Lower lobe of right lung (tissue), 2 donors: ENCODE measurements at regions not wholly inside any gene's neighbourhood (a gene's known extent, or its start where the extent isn't known, plus 50 kb on each side); places are given as distances from the start of the nearest gene placed in this dataset.

Source experiments
- ATAC-seq, 2 donors: fragments of 200-7000 bp; cut with Tn5 transposase; one replicate each; pipeline ENCODE4 v1.9.1; 2020 to 2022; ENCODE audit warnings: mild to moderate bottlenecking in 2 of 2, moderate library complexity in 2 of 2
- DNase-seq: peaks from one replicate; pipeline ENCODE4 v3.0.0-alpha.2; 2020
- H3K27ac ChIP-seq: fragments of 200-600 bp; one replicate; pipeline ENCODE4 v1.8.0; 2022
- H3K27me3 ChIP-seq: fragments of 200-600 bp; one replicate; pipeline ENCODE4 v1.8.0; 2022; ENCODE audit warnings: low read depth
- H3K36me3 ChIP-seq: fragments of 200-600 bp; one replicate; pipeline ENCODE4 v1.8.0; 2022; ENCODE audit warnings: mild to moderate bottlenecking
- H3K4me1 ChIP-seq: fragments of 200-600 bp; one replicate; pipeline ENCODE4 v1.8.0; 2022
- H3K4me3 ChIP-seq: fragments of 200-600 bp; one replicate; pipeline ENCODE4 v1.8.0; 2022; ENCODE audit warnings: mild to moderate bottlenecking
- H3K9me3 ChIP-seq: fragments of 200-600 bp; one replicate; pipeline ENCODE4 v1.8.0; 2022
- CTCF ChIP-seq: fragments of 200-600 bp; IDR thresholded peaks from one replicate; pipeline ENCODE4 v1.8.0; 2022; ENCODE audit warnings: antibody characterized with exemption, mild to moderate bottlenecking
- intact Hi-C: fragments of 100-400 bp; cut with DNase I; formaldehyde crosslinking; loops from one replicate; pipeline ENCODE4 v1.11.0; 2022
- donor health status: DM: no; HTN: yes; CAD: no; lungs with severe emphysema.

GRCh38 chr12:115495300-115495699 lies 782.2 kb downstream of the MED13L start:
- no peak for ATAC-seq
- intact Hi-C loops, result no loop called here
- no peaks in the 10 kb centered on the region for H3K9me3 ChIP-seq
- no peaks in the 10 kb centered on the region for H3K4me1 ChIP-seq
- no peak overlapping the region for H3K27ac ChIP-seq
- no peak for TF ChIP-seq CTCF
- no peaks in the 10 kb centered on the region for H3K27me3 ChIP-seq
- no peaks in the 10 kb centered on the region for H3K36me3 ChIP-seq
- H3K4me3 ChIP-seq, result no peak overlapping the region
- no peak for DNase-seq

GRCh38 chr12:115492553-115492952 lies 784.9 kb downstream of the MED13L start:
- DNase-seq, result no peak
- Histone ChIP-seq H3K36me3 (no peaks in the 10 kb centered on the region), H3K4me1 (no peaks in the 10 kb centered on the region), H3K27ac (no peak overlapping the region), H3K9me3 (no peaks in the 10 kb centered on the region), H3K27me3 (no peaks in the 10 kb centered on the region), H3K4me3 (no peak overlapping the region)
- intact Hi-C loops, result no loop called here
- ATAC-seq, result no peak
- TF ChIP-seq CTCF, result no peak

- H3K27ac ChIP-seq, result no peak overlapping the region
- ATAC-seq, result no peak
- no peak for DNase-seq
- no peaks in the 10 kb centered on the region for H3K9me3 ChIP-seq
- no peak for TF ChIP-seq CTCF
- no peaks in the 10 kb centered on the region for H3K36me3 ChIP-seq
- H3K4me3 ChIP-seq, result no peak overlapping the region
- H3K4me1 ChIP-seq, result no peaks in the 10 kb centered on the region
- no peaks in the 10 kb centered on the region for H3K27me3 ChIP-seq
- intact Hi-C loops, result no loop called here
These were observed 785.8 kb downstream of the MED13L start for GRCh38 chr12:115491511-115492250.

- no peaks in the 10 kb centered on the region for H3K27me3 ChIP-seq
- no peaks in the 10 kb centered on the region for H3K36me3 ChIP-seq
- no peak overlapping the region for H3K27ac ChIP-seq
- DNase-seq (no peak), ATAC-seq (no peak)
- H3K9me3 ChIP-seq, result no peaks in the 10 kb centered on the region
- intact Hi-C loops, result no loop called here
- no peak overlapping the region for H3K4me3 ChIP-seq
- TF ChIP-seq CTCF, result no peak
- H3K4me1 ChIP-seq, result no peaks in the 10 kb centered on the region
These were observed 788.2 kb downstream of the MED13L start for GRCh38 chr12:115489253-115489652.

GRCh38 chr12:115485967-115486366 lies 791.5 kb downstream of the MED13L start:
- H3K27ac ChIP-seq, result no peak overlapping the region
- no peak for TF ChIP-seq CTCF
- no peak for ATAC-seq
- no peak for DNase-seq
- intact Hi-C loops, result no loop called here
- no peaks in the 10 kb centered on the region for H3K9me3 ChIP-seq
- no peaks in the 10 kb centered on the region for H3K27me3 ChIP-seq
- H3K4me1 ChIP-seq, result no peaks in the 10 kb centered on the region
- H3K36me3 ChIP-seq, result no peaks in the 10 kb centered on the region
- no peak overlapping the region for H3K4me3 ChIP-seq
